Activated naive CD4-positive, alpha-beta T cell treated with Interleukin-2 at 50 U/mL for 16 hours (primary cell): ENCODE measurements at regions not wholly inside any gene's neighbourhood (a gene's known extent, or its start where the extent isn't known, plus 50 kb on each side); places are given as distances from the start of the nearest gene placed in this dataset.
"Not testable (repeated sequence)": the region's sequence is repeated elsewhere in the genome, so short reads cannot be mapped to it uniquely, and the experiment has no call there.

ENCODE experiments used
- DNase-seq: peaks from one replicate; pipeline ENCODE4 v3.0.0-alpha.2; 2020

DNA sequence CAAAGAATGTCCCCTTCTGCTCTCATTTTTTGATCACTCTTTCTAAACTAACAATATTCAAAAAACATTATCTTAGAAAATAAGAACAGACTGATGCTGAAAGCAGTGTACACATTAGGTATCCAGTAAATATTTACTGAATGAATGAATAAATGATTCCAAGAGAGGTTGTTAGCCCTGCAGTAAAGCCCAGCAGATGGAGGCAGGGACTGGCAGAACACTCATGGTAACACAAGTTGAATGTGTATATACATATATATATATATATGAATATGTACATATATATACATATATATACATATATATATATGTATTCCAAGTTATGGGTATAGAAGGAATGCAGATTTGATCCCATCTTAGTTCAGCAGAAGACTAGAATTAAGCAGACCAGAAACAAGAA is 546.3 kb downstream of the RAB38 start:
- no peak for DNase-seq

DNA sequence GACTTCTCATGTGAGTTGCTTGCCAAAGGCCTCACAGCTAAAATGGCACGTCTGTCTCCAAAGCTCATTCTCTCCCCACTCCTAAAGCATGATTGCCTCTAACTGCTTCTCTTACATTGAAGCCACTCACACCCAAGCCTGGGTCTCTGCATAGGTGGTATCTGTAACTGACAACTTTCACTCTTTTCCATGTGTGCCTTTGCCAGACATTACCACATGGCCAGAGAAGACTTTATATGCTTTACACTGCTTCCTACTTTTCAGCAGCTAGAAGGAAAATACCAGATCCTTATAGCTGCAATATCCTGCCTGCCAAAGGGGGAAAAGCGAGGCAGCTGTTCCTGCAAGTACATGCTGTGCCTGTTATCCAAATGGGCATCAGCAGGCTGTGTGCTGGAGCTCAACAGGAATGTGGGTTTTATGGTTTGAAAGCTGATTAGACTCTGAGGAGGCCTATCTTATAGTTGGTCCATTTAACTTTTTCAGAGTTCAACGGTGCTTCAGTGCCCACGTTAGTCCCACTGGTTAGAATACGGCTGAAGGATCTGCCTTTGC is 547.1 kb downstream of the RAB38 start:
- DNase-seq: no peak

DNA sequence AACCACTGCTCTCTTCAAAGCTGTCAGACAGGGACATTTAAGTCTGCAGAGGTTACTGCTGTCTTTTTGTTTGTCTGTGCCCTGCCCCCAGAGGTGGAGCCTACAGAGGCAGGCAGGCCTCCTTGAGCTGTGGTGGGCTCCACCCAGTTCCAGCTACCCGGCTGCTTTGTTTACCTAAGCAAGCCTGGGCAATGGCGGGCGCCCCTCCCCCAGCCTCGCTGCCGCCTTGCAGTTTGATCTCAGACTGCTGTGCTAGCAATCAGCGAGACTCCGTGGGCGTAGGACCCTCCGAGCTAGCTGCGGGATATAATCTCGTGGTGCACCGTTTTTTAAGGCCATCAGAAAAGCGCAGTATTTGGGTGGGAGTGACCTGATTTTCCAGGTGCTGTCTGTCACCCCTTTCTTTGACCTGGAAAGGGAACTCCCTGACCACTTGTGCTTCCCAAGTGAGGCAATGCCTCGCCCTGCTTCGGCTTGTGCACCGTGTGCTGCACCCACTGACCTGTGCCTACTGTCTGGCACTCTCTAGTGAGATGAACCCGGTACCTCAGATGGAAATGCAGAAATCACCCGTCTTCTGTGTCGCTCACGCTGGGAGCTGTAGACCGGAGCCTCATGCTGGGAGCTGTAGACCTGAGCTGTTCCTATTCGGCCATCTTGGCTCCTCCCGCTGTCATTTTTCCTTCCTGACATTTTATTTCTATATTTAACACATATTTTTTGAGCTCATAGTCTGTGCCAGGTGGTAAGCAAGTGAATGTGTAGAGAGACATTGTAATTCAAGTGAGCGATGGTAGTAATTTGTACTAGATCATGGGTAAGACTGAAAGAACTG is 551.5 kb downstream of the RAB38 start:
- DNase-seq: not testable (repeated sequence)

DNA sequence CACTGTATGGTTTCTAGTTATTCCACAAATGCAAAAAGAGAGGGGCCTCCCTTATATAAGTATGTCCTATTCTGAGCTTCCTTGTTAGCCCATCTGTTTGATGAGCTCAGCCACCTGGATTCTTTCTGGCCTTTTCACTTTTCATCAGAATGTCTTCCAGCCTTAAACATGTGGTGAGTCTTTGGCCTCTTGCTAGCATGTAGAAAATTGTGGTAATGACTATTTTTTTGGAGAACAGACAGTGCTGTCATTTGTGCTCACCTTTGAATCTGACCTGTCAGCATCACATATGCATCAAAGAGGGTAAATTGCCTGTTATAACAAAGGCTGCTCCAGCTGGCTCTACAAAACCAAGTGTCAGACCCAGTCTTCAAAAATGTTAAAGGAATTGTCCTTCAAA is 558.7 kb downstream of the RAB38 start:
- DNase-seq: no peak

DNA sequence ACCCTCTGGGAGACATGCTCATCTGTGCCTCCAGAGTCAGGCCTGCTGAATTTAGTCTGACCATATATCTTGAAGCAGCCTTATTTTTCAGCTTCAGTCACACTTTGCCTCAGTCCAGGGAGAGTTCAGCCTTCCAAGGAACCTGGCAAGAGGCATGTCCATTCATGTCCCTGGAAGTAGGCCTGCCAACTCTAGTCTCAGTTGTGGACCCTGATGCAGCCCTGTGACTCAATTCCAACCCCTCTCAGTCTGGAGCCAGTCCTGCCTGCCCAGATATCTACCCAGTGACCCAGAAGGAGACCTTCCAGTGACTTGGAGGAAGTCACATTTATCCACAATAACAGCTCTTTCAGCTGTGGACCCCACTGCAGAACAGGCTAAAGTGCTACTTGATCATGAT is 566.6 kb downstream of the TMEM135 start:
- no peak for DNase-seq

DNA sequence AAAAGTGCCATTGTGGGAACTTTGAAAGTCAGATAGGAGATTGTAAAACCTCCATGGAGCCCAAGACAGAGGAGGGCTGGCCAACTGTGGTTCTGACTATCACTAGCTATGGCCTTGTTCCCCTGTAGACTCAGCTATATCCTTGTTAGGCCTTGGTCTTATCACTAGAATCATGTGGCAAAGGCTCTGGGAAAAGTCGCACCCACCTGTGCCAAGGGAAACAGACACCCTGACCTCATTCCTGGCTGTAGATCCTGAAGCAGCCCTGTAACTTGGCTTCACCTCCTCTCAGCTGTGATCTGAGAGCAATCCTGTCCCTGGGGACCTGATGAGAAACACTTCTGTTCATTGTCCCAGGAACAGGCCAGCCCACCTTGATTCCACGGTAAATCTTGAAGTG is 566.2 kb downstream of the TMEM135 start:
- no peak for DNase-seq

DNA sequence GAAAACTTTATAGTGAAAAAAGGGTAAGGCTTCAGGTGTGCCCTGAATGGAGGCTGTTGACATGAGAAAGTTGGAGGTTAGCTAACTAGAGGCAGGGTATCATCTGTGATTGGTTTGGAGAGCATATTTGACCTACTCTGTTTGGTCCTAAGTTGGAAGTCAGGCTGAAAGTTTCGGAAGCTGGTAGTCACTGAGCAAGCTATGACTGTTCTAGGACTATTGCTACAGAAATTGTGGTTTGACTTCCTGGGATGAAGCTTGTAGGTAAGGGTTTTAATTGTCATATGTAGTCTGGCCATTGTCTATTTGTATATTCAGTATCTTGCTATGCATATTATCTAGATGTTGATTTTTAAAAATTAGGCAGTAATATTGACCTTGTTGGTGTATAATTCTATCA is 565.0 kb downstream of the TMEM135 start:
- no peak for DNase-seq

DNA sequence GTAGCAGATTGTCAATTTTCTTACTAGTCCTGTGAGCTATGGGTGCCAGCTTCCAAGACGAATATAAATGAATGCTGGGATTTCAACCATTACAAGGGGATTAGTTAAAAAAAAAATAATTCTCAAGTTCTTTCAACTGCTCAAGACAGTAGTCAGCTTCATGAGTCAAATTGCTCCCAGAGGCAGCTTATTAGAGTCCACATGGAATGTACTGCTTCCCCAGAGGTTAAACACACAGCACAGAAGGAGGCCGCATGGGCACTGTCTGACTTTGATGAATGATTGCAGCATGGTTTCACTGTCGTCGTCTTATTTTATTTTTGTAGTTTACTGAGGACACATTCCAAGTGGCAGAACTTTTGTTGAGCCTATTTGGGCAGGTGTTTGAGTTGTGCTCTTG is 563.2 kb downstream of the TMEM135 start:
- no peak for DNase-seq

DNA sequence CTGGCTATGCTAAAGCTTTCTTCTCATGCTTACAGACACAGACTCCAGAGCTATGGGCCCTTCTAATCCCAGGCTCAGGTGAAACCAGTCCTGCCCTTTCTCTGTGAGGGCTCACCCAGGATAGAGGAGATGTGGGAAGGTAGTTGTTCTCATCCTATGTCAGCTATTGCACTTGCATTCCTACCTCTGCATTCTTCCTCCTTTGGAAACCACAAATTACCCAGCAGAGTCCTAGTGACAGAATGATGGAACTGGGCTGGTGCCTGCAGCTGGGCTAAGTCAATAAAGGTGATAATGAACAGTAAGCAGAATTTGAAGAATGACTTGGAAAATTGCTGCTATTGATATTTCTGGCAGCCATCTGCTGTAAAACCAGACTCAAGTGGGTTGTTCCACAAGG is 560.0 kb downstream of the TMEM135 start:
- DNase-seq: no peak

DNA sequence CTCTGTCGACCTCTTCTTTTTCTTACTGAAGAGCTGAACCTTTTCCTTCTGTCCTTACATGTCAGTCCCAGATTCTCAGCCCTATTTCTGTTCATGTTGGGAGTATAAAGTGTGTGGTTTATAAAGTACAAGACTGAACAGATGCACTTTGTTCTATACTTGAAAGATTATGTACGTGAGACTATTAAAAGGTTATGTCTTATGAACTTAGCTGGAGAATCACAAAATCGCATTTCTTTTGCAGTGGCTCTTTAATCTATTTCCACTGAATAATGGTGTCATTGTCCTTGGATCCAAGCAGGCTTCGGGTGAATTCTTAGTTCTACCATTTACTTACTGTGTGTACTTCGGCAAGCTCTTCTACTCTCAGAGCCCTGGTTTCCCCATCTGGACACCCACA is 558.4 kb downstream of the TMEM135 start:
- DNase-seq: no peak

DNA sequence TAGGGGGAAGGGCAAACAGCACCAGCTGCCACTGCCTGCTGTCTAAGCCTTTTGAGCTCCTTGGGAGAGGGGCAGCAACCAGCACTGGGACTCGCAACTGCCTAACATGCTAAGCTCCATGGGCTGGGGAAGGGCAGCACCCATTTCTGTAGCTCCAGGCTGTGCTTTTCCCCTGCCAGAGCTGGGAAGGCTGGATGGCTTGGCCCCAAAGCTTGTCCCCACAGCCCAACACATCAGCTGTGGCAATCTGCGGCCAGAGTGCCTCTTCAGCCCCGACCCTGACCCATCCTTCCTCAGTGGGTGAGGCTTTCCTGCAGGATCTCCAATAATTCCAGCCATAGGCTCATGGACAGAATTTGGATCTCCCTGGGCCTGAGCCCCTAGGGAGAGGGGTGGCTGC is 551.3 kb downstream of the TMEM135 start:
- DNase-seq: no peak

DNA sequence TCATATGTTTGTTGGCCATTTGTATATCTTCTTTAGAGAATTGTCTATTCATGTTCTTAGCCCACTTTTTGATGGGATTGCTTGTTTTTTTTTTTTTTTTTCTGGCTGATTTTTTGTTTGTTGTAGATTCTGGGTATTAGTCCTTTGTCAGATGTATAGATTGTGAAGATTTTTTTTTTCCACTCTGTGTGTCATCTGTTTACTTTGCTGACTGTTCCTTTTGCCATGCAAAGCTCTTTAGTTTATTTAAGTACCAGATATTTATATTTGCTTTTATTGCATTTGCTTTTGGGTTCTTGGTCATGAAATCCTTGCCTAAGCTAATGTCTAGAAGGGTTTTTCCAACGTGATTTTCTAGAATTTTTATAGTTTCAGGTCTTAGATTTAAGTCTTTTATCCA is 547.9 kb downstream of the TMEM135 start:
- not testable (repeated sequence) for DNase-seq

DNA sequence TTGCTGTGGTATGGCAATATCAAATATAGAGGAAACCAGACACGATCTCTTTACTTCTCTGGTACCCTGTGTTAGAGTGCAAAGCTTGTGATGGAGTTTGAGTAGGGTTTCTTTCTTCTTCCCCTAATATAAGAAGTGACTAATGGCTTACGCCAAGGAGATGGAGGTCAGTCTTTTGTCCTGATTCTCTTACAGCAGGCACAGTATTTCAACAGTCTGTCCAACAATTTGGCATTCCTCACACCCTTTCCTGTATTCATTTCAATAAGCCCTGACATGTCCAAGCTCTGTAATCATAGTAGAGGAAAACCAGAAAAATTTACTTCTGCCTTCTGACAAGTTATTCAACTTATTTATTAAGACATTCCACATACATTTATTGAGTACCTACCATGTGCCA is 546.2 kb downstream of the TMEM135 start:
- no peak for DNase-seq

DNA sequence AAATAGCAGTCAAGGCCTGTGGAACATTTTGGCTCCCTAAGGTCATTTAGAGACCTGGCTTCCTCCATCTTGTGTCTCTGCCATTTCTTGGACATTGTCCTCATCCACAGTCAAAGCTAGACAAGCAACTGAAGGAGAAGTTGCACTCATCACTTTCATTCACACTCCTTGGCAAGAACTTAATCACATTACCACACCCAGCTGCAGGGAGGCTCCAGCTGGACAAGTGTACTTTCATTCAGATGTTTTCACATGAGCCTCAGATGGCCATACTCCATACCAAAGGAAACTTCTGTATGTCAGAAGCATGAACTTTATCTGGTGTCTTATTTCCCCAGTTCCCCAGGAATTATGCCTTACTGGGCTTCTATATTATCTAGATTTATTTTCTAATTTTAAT is 537.4 kb downstream of the TMEM135 start:
- DNase-seq: no peak

DNA sequence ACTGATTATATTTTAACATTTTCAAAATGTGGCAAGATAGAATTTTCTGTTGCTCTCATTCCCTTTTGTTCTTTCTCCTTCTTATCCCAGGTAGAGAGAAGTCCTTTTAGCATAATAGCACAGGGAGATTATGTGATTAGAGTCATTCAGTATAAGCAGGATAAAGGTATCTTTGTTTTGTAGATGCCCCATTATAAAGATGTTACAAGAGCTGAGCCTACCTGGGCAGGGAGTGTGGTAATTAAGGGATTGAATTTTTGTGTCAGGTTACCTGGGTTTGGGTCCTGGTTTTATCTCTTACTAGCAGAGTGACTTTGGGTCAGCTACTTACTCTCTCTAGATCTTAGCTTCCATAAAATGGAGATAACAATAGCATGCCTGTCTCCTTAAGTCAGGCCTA is 536.5 kb downstream of the TMEM135 start:
- DNase-seq: no peak

DNA sequence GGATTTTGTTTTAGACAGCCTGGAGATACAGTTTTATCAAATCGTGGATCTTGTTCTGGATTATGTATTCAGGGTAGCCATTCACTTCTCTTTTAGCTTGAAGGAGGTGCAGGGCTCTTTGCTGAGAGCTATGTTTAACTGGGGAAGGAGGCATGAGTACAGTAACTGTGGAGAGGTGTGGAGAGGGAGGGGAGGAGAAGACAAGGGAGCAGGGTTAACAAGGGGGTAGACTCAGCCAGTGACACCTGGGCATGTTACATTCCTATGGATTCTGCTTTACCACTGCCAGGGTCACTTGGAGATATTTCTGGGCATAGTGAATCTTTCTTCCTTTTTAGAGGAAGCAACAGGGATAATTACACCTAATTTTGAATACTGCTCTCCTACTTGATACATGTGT is 536.0 kb downstream of the TMEM135 start:
- DNase-seq: no peak

DNA sequence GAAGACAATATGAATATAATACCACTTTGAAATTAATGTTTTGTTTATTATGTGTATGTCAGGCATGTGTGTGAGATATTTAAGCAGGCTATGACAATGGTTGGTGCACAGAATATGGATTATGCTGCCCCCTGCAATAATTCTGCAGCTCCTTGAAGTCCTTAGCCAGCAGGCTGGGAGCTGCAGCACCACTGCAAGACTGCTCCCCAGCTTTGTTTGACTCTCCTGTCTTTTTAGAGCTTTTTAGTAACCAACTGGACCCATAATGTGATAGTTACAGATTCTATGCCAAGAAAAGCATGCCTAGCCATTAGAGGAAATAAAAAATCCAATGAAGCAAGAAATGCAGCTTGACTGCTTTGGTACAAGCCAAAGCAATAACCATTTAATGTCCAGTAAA is 535.1 kb downstream of the TMEM135 start:
- DNase-seq: no peak

DNA sequence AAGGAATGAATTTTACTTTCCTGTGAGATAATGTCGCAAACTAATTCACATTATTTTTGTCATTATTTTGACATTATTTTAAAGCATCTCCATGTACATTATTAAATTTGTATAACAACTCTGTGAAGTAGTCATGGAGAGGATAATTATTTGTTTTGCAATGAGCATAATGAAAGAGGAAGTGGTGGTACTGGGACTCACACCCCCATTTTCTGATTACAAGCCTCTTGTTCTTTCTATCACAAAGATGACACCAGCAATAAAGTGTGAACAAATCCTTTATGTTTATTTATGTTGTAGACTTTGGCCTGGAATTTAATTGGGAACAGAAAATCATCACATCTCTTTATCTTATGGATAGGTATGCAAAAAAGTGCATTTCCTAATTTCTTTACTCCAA is 522.6 kb downstream of the TMEM135 start:
- no peak for DNase-seq

DNA sequence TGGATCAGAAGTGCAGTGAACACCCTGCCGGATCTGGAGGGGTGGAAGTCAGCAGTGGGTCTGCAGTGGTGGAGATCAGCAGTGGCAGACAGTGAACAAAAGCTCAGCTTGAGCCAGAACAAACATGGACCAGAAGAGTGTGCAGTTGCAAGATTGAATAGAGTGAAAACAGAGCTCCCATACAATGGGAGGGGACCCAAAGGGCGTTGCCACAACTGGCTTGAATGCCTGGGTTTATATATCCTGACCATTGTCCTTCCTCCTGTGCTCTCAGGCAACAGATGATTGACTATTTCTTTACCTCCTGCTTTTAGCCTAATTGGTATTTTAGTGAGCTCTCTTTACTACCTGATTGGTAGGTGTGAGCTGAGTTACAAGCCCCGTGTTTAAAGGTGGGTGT is 522.1 kb downstream of the TMEM135 start:
- not testable (repeated sequence) for DNase-seq

DNA sequence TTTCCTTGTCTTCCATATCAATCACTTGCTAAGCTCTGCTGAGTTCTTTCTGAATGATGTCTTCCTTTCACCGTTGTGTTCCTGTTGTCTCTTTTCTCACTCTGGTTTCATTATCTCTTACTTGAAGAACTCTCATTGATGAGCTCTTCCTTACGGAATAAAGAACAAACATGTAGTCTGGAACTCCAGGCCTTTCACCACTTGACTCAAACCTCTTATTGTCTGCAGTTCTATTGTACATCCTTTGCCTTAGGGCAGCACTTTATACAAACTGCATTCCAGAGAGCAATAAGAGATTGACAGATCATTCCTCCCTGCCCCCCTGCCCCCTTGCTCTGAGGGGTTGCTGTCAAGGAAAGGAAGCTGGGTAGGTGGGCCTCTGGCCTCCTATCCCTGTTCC is 517.4 kb downstream of the TMEM135 start:
- DNase-seq: no peak

DNA sequence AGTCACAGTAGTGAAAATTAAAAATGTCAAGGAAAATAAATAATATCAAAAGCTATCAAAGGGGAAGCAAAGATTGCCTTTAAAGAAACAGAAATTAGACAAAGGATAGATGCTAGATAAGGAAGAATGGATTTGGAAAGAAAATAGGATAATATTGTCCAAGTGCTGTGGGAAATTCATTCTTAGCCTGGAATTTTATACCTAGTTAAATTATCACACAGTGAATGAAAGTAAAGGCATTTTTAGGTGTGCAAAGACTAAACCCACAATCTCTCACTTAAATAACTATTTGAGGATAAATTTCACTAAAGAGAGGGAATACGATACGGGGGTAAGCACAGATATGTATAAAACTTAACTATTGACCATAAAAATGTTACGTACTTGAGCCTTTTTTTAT is 511.1 kb downstream of the TMEM135 start:
- no peak for DNase-seq

DNA sequence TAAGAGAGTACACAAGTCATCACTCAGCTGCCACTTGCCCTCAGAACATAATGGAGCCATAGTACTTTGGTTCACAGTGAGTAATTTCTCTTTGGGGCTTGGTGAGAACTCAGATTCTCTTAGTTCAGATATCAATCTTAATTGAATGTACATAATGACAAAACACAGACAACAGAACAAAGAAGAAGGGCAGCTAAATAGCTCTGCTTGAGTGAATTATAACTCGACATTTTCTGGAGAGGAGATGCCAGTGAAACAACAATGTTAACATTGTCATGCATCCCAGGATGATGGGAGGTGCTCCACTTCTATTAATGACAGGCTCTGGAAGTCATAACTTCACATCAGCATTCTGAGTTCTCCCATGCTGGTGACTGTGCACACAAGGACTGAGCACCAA is 508.1 kb downstream of the TMEM135 start:
- no peak for DNase-seq

DNA sequence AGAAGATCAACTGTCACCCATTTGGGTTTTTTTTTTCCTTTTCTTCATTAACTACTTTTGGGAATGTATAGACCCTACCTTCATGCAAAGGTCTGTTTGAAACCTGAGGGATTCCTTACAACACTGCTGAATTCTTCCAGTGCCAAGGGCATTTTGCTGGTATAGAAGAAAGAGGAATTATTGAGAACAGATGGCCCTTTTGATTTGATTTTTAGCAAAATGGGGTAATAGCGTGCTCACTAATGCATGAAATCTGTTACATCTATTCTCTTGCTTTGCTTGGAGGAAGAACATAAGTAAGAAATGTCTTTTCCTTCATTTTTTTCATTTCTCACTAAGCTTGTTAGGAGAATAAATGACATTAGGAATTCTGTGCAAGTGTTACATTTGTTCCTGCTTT is 501.9 kb downstream of the TMEM135 start:
- no peak for DNase-seq

DNA sequence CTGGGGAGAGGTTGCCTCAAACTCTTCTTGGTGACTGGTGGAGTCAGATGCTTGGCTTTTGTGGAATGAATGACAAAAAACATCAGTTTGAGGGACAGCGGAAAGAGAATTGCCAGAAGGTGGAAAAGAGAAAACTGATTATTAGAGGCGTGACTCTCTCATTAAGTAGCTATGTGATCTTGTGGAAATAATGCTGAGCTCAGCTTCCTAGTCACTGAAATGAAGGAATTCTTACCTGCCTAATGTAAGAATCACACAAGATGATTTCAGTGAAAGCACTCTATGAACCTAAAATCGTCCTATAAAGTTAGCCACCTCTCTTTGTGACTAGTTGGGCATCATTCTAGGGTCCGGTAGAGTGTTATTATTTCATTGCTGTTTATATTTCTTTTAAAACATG is 498.8 kb downstream of the TMEM135 start:
- no peak for DNase-seq

DNA sequence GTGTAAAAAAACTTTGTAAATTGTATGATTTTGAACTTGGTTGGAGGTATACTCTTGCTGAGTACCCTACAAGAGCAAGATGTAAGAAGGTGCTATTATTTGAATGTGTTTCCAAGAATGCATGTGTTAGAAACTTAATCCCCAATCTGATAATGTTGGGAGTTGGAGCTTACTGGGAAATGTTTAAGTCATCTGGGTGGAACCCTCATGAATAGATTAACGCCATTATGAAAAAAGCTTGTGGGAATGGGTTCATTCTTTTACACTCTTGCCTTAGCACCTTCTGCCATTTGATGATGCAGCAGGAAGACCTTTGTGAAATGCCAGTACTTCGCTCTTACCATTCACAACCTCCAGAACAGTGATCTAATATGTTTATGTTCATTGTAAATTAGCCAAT is 498.3 kb downstream of the TMEM135 start:
- no peak for DNase-seq
